Fibroblast of villous mesenchyme (primary cell): ENCODE measurements at regions not wholly inside any gene's neighbourhood (a gene's known extent, or its start where the extent isn't known, plus 50 kb on each side); places are given as distances from the start of the nearest gene placed in this dataset.

Source experiments
- DNase-seq: peaks from one replicate; pipeline ENCODE4 v3.0.0-alpha.2; 2010; ENCODE audit warnings: low read depth
- H3K4me3 ChIP-seq: 2 replicates; pipeline ENCODE4 v1.5.1; 2011; ENCODE audit warnings: low read depth, mild to moderate bottlenecking, low read length
- TF ChIP-seq, protein P1 (sequence below): IDR thresholded peaks from 2 replicates; pipeline ENCODE4 v1.5.1; 2012; ENCODE audit warnings: low read depth, mild to moderate bottlenecking, low read length; ENCODE audit not compliant: insufficient read depth

DNA sequence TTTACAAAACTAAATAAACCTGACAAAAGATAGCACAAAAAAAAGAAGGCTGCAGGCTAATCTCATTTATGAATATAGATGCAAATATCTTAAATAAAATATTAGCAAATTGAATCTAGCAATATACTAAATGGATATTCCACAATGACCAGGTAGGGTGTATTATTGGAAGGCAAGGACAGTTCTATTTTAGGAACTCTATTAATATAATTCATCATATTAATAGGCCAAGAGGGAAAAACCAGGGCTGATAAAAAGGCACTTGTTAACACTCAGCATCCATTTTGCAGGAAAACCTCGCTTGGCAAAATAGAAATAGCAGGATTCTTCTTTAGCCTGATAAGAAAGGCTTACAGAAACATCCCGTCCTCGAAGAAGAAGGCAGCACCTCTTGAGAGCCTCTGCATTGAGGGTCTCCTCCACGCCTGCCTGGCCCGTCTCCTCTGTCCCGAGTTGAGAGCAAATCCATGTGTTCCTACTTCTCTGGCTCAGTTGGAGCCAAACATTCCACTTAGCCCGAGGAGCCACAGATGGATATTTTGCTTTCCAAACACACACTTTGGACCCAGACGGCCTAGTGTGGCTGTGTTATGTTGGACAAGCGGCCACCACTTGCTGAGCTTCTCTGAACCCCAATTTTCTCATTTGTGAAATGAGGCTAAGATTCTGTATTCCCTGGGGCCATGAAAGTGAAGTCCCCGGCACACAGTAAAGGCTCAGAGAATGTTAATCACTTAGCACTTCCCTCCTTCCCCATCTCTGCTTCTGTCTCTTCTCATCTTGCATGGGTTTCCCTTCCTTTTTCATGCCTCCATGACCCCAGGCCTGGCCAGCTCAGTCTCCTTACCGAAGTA lies 181.8 kb upstream of the MVB12B start:
- TF ChIP-seq, protein P1, sequence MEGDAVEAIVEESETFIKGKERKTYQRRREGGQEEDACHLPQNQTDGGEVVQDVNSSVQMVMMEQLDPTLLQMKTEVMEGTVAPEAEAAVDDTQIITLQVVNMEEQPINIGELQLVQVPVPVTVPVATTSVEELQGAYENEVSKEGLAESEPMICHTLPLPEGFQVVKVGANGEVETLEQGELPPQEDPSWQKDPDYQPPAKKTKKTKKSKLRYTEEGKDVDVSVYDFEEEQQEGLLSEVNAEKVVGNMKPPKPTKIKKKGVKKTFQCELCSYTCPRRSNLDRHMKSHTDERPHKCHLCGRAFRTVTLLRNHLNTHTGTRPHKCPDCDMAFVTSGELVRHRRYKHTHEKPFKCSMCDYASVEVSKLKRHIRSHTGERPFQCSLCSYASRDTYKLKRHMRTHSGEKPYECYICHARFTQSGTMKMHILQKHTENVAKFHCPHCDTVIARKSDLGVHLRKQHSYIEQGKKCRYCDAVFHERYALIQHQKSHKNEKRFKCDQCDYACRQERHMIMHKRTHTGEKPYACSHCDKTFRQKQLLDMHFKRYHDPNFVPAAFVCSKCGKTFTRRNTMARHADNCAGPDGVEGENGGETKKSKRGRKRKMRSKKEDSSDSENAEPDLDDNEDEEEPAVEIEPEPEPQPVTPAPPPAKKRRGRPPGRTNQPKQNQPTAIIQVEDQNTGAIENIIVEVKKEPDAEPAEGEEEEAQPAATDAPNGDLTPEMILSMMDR = no peak

DNA sequence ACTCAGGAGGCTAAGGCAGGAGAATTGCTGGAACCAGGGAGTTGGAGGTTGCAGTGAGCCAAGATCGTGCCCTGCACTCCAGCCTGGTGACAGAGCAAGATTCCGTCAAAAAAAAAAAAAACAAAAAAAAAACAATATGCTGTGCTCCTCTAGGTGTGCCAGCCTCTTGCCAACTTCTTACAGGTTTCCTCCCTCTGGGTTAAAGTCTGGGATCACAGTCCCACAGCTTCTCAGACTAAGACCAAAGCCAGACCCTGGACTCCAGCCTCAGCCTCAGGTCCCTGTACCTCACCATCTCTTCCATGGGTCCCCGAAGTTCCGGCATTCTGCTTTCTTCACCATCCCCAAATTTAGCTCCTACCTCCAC lies 180.8 kb upstream of the MVB12B start:
- DNase-seq = no peak
- no peak overlapping the region for H3K4me3 ChIP-seq
- TF ChIP-seq, protein P1 = no peak

More for the DNA sequence above, 181.8 kb upstream of the MVB12B start:
- DNase-seq = no peak
- no peak overlapping the region for H3K4me3 ChIP-seq

- no peak for DNase-seq
- H3K4me3 ChIP-seq = no peak overlapping the region
- TF ChIP-seq, protein P1 = peak; percentile 37
Observed at GRCh38 chr9:126146254-126147145, 180.1 kb upstream of the MVB12B start.

- TF ChIP-seq, protein P1 = no peak
- DNase-seq = no peak
Observed at GRCh38 chr9:126147186-126147935, 179.3 kb upstream of the MVB12B start.

GRCh38 chr9:126147936-126148870 lies 178.4 kb upstream of the MVB12B start:
- TF ChIP-seq, protein P1 = no peak
- no peak for DNase-seq
- H3K4me3 ChIP-seq = no peak overlapping the region

More at GRCh38 chr9:126147186-126147935, 179.3 kb upstream of the MVB12B start:
- H3K4me3 ChIP-seq = no peak overlapping the region
